HG03039 (cell line): ENCODE measurements at regions not wholly inside any gene's neighbourhood (a gene's known extent, or its start where the extent isn't known, plus 50 kb on each side); places are given as distances from the start of the nearest gene placed in this dataset.
"Not testable (repeated sequence)": the region's sequence is repeated elsewhere in the genome, so short reads cannot be mapped to it uniquely, and the experiment has no call there.

ENCODE experiments used
- ATAC-seq: cut with Tn5 transposase; IDR thresholded peaks from one replicate; pipeline ENCODE4 v1.9.1; 2021; ENCODE audit warnings: mild to moderate bottlenecking, moderate library complexity; ENCODE audit not compliant: unreplicated experiment

- no peak for ATAC-seq
Measured at GRCh38 chr18:78473563-78473962, 506.1 kb upstream of the SALL3 start.

- ATAC-seq: no peak
Measured at GRCh38 chr18:78477840-78478239, 501.8 kb upstream of the SALL3 start.

- no peak for ATAC-seq
Measured at GRCh38 chr18:78479443-78479842, 500.2 kb upstream of the SALL3 start.

GRCh38 chr18:78480262-78481054 is 499.2 kb upstream of the SALL3 start:
- no peak for ATAC-seq

GRCh38 chr18:78482378-78482777 is 497.2 kb upstream of the SALL3 start:
- no peak for ATAC-seq

GRCh38 chr18:78487649-78488048 is 492.0 kb upstream of the SALL3 start:
- ATAC-seq: no peak

- no peak for ATAC-seq
Measured at GRCh38 chr18:78492064-78492812, 487.4 kb upstream of the SALL3 start.

- no peak for ATAC-seq
Measured at GRCh38 chr18:78492813-78493371, 486.7 kb upstream of the SALL3 start.

GRCh38 chr18:78493490-78493889 is 486.1 kb upstream of the SALL3 start:
- not testable (repeated sequence) for ATAC-seq

GRCh38 chr18:78494204-78495085 is 485.2 kb upstream of the SALL3 start:
- no peak for ATAC-seq

- no peak for ATAC-seq
Measured at GRCh38 chr18:78495550-78495949, 484.1 kb upstream of the SALL3 start.

GRCh38 chr18:78496079-78496478 is 483.5 kb upstream of the SALL3 start:
- no peak for ATAC-seq

GRCh38 chr18:78497641-78498040 is 482.0 kb upstream of the SALL3 start:
- no peak for ATAC-seq

GRCh38 chr18:78499586-78499985 is 480.0 kb upstream of the SALL3 start:
- no peak for ATAC-seq

GRCh38 chr18:78501251-78501650 is 478.4 kb upstream of the SALL3 start:
- ATAC-seq: no peak

GRCh38 chr18:78503129-78503528 is 476.5 kb upstream of the SALL3 start:
- ATAC-seq: no peak

GRCh38 chr18:78505851-78506461 is 473.7 kb upstream of the SALL3 start:
- ATAC-seq: no peak

- ATAC-seq: no peak
Measured at GRCh38 chr18:78507217-78507616, 472.4 kb upstream of the SALL3 start.

- ATAC-seq: not testable (repeated sequence)
Measured at GRCh38 chr18:78508228-78508824, 471.3 kb upstream of the SALL3 start.

- no peak for ATAC-seq
Measured at GRCh38 chr18:78510091-78510490, 469.5 kb upstream of the SALL3 start.
